NCI-H82 treated with DMSO at 0.1 percent for 48 hours (cell line): ENCODE measurements at regions not wholly inside any gene's neighbourhood (a gene's known extent, or its start where the extent isn't known, plus 50 kb on each side); places are given as distances from the start of the nearest gene placed in this dataset.
"Not testable (repeated sequence)": the region's sequence is repeated elsewhere in the genome, so short reads cannot be mapped to it uniquely, and the experiment has no call there.

ENCODE experiments used
- DNase-seq: peaks from one replicate; lab custom pipeline; 2025; ENCODE audit not compliant: unreplicated experiment; lab: John Stamatoyannopoulos, UW

GRCh38 chrX:3443184-3443583, 96.7 kb upstream of the MXRA5 start:
- DNase-seq: peak; percentile 61

DNA sequence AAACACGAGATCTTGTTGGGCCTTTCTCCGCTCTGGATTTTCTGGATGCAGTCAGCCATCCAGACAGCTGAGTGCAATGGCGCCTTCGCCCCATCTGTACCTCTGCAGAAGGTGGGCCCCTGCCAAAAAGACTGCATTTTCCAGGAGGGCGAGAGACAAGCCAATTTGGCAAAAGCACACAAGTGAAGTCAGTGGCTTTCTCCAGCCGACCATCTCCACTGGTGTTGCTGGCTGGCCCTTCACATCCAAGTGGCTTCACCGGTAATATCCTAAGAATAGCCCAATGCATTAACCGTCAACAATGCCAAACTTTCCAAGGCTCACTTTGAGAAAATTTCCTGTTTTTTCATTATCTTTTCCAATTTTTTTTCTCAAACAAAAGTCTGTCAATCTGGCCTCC, 96.2 kb upstream of the MXRA5 start:
- no peak for DNase-seq

DNA sequence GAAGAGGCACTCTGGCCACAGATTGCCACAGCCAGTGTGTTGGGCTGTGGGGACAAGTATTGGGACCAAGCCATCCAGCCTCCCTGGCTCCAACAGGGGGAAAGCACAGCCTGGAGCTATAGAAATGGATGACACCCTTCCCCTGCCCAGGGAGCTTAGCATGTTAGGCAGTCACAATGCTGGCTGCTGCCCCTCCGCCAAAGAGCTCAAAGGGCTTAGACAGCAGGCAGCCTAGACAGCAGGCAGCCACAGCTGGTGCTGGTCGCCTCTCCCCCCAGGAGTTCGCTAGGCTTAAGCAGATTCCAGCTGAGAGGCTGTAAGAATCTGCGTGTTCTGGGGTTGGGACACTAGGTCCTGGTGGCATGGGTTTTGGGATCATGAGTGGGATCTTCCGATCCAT, 94.5 kb upstream of the MXRA5 start:
- no peak for DNase-seq

GRCh38 chrX:3435916-3436315, 89.5 kb upstream of the MXRA5 start:
- DNase-seq: not testable (repeated sequence)

DNA sequence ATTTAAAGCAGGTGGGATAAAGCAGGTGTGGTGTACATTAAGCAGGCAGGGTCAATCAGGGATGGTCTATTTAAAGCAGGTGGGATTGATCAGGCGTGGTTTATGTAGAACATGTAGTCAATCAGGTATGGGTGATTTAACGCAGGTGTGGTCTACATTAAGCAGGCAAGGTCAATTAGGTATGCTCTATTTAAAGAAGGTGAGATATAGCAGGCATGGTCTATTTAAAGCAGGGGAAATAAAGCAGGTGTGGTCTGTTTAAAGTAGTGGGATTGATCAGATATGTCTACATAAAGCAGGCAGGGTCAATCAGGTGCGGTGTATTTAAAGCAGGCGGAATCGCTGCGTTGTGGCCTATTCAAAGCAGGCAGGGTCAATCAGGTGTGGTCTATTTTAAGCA, 88.6 kb upstream of the MXRA5 start:
- no peak for DNase-seq

DNA sequence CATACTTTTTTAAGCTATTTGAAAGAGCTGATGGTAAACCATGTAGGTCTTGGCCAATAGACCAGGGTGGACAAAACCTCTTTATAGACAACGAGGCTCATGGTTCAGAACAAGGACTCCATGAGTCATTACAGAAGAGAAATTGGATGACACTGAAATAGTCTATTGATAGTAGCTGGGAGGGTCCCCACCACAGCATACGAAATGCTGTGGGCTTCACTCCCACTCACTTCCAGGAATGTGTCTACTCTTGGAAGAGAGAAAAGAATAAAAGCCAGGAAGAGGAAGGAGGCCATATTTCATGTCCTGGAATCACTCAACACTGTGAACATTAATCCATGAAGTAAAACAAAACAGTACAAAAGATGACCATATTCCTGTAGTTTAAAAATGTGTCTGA, 82.3 kb upstream of the MXRA5 start:
- no peak for DNase-seq

DNA sequence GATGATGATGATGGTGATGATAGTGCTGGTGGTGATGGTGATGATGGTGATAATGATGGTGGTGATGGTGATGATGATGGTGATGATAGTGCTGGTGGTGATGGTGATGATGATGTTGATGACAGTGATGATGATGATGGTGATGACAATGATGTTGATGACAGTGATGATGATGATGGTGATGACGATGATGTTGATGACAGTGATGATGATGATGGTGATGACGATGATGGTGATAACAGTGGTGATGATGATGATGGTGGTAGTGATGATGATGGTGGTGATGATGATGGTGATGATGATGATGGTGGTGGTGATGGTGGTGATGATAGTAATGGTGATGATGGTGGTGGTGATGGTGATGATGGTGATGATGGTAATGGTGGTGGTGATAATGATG, 80.1 kb upstream of the MXRA5 start:
- no peak for DNase-seq

- DNase-seq: no peak
Measured at GRCh38 chrX:3425031-3425430, 78.6 kb upstream of the MXRA5 start.

GRCh38 chrX:3420316-3420715, 73.9 kb upstream of the MXRA5 start:
- no peak for DNase-seq

GRCh38 chrX:3415011-3415410, 68.6 kb upstream of the MXRA5 start:
- DNase-seq: no peak

GRCh38 chrX:3411626-3412025, 65.2 kb upstream of the MXRA5 start:
- not testable (repeated sequence) for DNase-seq

- DNase-seq: not testable (repeated sequence)
Measured at GRCh38 chrX:3409936-3410335, 63.5 kb upstream of the MXRA5 start.

DNA sequence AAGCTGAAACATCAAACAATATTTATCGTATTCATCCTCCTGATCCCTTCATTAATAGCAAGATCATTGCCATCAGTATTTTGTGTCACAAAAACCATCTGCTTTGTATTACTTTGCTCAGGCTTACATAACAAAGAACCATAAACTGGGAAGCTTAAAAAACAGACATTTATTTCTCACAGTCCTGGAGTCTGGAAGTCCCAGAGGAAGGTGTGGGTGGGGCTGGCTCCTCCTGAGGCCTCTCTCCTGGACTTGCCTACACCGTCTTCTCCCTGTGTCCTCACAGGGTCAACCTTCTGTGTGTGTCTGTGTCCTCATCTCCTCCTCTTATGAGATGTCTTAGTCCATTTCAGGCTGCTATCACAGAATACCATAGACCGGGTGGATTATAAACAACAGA, 61.3 kb upstream of the MXRA5 start:
- no peak for DNase-seq

DNA sequence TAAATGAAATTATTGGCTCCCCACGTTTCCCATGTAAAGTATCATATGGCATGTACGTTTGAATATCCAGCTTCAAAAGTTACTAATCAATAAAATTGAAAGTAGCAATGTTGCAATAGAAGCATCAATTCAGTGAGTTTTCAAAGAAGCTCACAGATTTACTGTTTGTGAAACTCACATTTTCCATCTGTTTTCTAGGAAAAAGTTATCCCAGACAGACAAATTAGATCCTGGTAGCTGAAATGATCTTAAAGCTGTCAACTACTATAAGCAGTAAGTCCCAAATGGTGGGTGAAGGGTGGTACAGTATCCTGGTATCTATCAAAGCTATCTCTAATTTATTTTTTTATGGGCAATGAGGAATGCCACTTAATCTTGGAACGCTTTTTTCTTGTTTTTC, 60.7 kb upstream of the MXRA5 start:
- DNase-seq: no peak

GRCh38 chrX:3403748-3404147, 57.3 kb upstream of the MXRA5 start:
- DNase-seq: no peak
